ENCODE measurements at regions not wholly inside any gene's neighbourhood (a gene's known extent, or its start where the extent isn't known, plus 50 kb on each side); places are given as distances from the start of the nearest gene placed in this dataset.

GRCh38 chrX:82087699-82088098 lies 885.8 kb downstream of the SH3BGRL start:
- no peak for DNase-seq

DNA sequence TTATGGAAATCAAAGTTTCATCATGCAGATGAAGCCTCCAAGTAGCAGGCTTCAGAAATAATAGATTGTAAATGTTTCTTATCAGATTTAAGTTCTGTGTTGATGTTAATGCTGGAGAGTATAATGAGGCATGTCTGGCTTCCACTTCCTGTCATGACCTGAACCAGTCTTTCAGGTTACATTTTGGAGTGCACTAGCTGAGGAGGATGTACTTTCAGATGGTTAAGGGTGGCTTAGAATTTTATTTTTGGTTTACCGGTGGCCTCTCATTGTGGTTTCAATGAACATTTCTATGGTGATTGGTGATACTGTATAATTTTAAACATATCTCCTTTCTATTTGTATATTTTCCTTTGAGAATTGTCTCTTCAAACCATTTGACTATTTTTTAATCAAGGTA lies 890.4 kb downstream of the SH3BGRL start:
- DNase-seq: no peak

GRCh38 chrX:82125103-82125502 lies 923.2 kb downstream of the SH3BGRL start:
- no peak for DNase-seq

DNA sequence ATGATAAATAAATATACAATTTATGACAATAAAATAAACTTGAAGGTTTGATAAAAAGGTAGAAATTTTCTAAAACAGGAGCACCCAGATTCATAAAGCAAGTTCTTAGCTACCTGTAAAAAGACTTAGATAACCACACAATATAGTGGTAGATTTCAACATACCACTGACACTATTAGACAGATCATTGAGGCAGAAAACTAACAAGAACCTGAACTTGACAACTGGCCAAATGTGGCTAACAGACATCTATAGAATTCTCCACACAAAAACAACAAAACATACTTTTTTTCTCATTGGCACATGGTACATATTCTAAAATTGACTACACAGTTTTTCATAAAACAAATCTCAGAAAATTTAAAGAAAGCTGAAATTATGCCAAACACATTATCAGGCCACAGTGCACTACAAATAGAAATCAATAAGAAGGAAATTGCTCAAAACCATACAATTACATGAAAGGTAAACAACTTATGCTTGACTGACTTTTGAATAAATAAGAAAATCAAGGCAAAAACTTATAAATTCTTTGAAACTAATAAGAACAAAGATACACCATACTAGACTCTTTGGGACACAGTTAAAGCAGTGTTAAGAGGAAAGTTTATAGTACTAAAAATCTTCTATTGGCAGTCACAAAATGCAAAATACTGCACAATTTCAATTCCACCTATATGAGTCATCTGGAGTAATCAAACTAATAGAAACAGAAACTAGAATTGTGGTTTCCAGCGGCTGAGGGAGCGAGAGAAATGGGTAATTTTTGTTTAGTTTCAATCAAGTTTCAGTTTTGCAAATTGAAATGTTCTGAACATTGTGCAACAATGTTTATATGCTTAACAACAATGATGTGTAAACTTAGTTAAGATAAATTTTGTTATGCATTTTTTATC lies 925.6 kb downstream of the SH3BGRL start:
- DNase-seq: peak; percentile 2

- no peak for DNase-seq
These were observed 932.5 kb downstream of the SH3BGRL start for GRCh38 chrX:82134378-82134777.

- DNase-seq: no peak
These were observed 940.0 kb downstream of the SH3BGRL start for GRCh38 chrX:82141942-82142341.

DNA sequence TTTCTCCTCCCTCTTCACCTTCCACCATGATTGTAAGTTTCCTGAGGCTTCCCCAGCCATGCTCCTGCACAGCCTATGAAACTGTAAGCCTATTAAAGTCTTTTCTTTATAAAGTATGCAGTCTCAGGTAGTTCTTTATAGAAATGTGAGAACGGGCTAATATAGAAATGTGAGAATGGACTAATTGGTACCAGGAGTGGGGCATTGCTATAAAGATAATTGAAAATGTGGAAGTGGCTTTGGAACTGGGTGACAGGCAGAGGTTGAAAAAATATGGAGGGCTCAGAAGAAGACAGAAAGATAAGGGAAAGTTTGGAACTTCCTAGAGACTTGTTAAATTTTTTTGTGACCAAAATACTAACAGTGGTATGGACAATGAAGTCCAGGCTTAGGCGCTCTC lies 959.3 kb downstream of the SH3BGRL start:
- no peak for DNase-seq

GRCh38 chrX:82163701-82164100 lies 961.8 kb downstream of the SH3BGRL start:
- no peak for DNase-seq

DNA sequence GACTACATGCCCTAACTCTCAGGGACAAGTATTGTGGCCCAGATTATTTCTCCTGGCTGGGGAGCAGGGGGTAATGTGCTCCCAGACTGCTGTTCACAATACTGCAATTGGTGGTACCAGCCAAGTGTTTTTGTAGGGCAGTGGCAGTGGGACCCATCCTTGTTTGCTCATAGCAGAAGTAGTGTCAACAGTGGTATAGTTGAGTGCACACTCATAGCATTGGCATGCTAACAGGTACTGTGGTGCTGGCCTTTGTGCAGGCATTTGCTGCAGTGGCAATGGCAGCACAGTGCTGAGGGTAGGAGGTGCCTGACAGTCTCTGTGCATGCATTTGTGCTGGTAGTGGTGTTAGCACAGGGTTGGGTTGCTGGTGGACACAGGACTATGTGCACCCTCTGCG lies 995.0 kb downstream of the SH3BGRL start:
- no peak for DNase-seq

- no peak for DNase-seq
These were observed 1007.1 kb downstream of the SH3BGRL start for GRCh38 chrX:82208975-82209374.

GRCh38 chrX:82218361-82218760 lies 1016.5 kb downstream of the SH3BGRL start:
- no peak for DNase-seq

GRCh38 chrX:82219129-82219528 lies 1017.2 kb downstream of the SH3BGRL start:
- DNase-seq: no peak

- no peak for DNase-seq
These were observed 1023.1 kb downstream of the SH3BGRL start for GRCh38 chrX:82224961-82225360.

DNA sequence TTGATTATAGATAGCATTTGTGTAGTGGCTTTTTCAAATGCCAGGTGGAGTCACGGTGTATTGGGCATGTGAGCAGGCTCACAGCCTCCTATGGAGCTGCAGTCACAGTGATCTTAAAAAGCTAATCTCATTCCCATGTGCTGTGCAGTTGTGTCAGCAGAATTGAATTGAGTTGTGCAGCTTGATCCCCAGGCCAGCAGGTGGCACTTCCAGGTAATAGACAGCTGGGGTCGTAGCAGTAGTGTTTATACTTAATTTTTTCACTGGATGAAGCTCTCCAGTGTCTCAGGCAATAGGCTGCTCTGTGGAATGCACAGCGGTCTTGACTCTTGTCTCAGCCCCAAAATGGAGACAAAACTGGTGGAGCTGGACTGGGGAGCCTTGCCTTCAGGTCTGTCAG lies 1028.1 kb downstream of the SH3BGRL start:
- no peak for DNase-seq

GRCh38 chrX:82232679-82233078 lies 1030.8 kb downstream of the SH3BGRL start:
- no peak for DNase-seq

- no peak for DNase-seq
These were observed 1035.4 kb downstream of the SH3BGRL start for GRCh38 chrX:82237328-82237727.

All from stimulated activated CD4-positive, alpha-beta T cell treated with anti-CD3 and anti-CD28 coated beads, Interleukin-15, amount 100 ng/mL, for 24 hours (primary cell).